ENCODE measurements at regions not wholly inside any gene's neighbourhood (a gene's known extent, or its start where the extent isn't known, plus 50 kb on each side); places are given as distances from the start of the nearest gene placed in this dataset.

DNA sequence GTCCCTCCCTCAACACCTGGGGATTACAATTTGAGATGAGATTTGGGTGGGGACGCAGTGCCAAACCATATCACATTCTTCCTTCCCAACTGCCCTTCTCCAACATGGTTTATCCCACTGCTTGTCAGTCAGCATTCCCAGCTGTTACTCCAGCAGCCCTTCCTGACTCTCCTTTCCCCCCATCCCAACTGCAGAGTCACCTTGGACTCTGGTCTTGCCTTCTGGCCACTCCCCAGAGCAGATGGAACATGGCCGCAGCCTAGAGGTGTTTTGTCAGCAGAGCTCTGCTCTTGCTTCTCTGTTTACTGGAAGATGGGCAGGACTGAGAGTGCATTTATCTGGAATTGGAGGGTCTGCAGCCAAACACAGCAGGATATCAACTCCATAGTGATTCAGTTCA is 51.2 kb upstream of the MEX3C start:
- TF ChIP-seq, protein P1, sequence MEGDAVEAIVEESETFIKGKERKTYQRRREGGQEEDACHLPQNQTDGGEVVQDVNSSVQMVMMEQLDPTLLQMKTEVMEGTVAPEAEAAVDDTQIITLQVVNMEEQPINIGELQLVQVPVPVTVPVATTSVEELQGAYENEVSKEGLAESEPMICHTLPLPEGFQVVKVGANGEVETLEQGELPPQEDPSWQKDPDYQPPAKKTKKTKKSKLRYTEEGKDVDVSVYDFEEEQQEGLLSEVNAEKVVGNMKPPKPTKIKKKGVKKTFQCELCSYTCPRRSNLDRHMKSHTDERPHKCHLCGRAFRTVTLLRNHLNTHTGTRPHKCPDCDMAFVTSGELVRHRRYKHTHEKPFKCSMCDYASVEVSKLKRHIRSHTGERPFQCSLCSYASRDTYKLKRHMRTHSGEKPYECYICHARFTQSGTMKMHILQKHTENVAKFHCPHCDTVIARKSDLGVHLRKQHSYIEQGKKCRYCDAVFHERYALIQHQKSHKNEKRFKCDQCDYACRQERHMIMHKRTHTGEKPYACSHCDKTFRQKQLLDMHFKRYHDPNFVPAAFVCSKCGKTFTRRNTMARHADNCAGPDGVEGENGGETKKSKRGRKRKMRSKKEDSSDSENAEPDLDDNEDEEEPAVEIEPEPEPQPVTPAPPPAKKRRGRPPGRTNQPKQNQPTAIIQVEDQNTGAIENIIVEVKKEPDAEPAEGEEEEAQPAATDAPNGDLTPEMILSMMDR (IDR thresholded peaks at IDR 0.05 in 2 of 3, conservative IDR thresholded peaks at IDR 0.05 in 1 of 3; ENCODE audit: borderline replicate concordance in 1 of 3, insufficient read depth in 1 of 3, low read depth in 2 of 3, low read length in 2 of 3): no peak
- TF ChIP-seq POLR2AphosphoS5 (IDR thresholded peaks at IDR 0.05; ENCODE audit: low read depth, low read length) (no peak), POLR2A (IDR thresholded peaks at IDR 0.05; ENCODE audit: borderline replicate concordance, extremely low read depth, insufficient read depth, insufficient read length) (no peak), SIN3A (IDR thresholded peaks at IDR 0.05; ENCODE audit: low read depth) (no peak), EZH2 (IDR thresholded peaks at IDR 0.05) (no peak), JUND (IDR thresholded peaks at IDR 0.05) (no peak), CEBPB (IDR thresholded peaks at IDR 0.05; ENCODE audit: low read depth) (no peak), ZFX (IDR thresholded peaks at IDR 0.05) (no peak), EZH2phosphoT487 (IDR thresholded peaks at IDR 0.05; ENCODE audit: borderline replicate concordance) (no peak), EGR1 (IDR thresholded peaks at IDR 0.05; ENCODE audit: low read depth) (no peak)
- TF ChIP-seq, protein P2, sequence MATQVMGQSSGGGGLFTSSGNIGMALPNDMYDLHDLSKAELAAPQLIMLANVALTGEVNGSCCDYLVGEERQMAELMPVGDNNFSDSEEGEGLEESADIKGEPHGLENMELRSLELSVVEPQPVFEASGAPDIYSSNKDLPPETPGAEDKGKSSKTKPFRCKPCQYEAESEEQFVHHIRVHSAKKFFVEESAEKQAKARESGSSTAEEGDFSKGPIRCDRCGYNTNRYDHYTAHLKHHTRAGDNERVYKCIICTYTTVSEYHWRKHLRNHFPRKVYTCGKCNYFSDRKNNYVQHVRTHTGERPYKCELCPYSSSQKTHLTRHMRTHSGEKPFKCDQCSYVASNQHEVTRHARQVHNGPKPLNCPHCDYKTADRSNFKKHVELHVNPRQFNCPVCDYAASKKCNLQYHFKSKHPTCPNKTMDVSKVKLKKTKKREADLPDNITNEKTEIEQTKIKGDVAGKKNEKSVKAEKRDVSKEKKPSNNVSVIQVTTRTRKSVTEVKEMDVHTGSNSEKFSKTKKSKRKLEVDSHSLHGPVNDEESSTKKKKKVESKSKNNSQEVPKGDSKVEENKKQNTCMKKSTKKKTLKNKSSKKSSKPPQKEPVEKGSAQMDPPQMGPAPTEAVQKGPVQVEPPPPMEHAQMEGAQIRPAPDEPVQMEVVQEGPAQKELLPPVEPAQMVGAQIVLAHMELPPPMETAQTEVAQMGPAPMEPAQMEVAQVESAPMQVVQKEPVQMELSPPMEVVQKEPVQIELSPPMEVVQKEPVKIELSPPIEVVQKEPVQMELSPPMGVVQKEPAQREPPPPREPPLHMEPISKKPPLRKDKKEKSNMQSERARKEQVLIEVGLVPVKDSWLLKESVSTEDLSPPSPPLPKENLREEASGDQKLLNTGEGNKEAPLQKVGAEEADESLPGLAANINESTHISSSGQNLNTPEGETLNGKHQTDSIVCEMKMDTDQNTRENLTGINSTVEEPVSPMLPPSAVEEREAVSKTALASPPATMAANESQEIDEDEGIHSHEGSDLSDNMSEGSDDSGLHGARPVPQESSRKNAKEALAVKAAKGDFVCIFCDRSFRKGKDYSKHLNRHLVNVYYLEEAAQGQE (IDR thresholded peaks at IDR 0.05; ENCODE audit: low read depth): no peak

All from HCT116 (cell line).